GM12873 (cell line): ENCODE measurements at regions not wholly inside any gene's neighbourhood (a gene's known extent, or its start where the extent isn't known, plus 50 kb on each side); places are given as distances from the start of the nearest gene placed in this dataset.

Experiments used
- CTCF ChIP-seq: IDR thresholded peaks from 2 replicates; pipeline ENCODE4 v1.5.1; 2012; ENCODE audit warnings: low read depth, mild to moderate bottlenecking, moderate library complexity, low read length, control low read depth; ENCODE audit not compliant: insufficient read depth; ENCODE audit errors: missing control alignments

DNA sequence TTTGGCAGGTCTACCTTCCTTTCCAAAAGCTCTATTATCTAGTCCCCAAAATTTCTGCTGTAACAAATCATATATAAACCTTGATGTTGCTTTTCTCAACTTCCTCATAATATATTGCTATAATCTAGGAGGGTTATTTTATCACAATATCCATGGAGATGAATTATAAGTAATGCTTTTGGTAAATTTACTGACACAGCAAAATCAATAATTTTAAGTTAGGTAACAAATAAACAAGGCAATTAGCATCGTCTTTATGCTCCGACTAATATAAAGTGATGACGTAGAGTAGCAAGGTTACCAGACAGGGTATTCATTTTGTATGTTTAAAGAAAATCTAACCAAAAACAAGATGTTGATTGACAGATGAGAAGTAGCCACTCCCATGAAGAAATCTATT is 132.3 kb upstream of the ST8SIA4 start:
- TF ChIP-seq CTCF = no peak

GRCh38 chr5:101024299-101024698 is 121.2 kb upstream of the ST8SIA4 start:
- TF ChIP-seq CTCF = no peak

- no peak for TF ChIP-seq CTCF
Measured at GRCh38 chr5:101018299-101018698, 115.2 kb upstream of the ST8SIA4 start.

GRCh38 chr5:101012880-101013279 is 109.8 kb upstream of the ST8SIA4 start:
- TF ChIP-seq CTCF = no peak

DNA sequence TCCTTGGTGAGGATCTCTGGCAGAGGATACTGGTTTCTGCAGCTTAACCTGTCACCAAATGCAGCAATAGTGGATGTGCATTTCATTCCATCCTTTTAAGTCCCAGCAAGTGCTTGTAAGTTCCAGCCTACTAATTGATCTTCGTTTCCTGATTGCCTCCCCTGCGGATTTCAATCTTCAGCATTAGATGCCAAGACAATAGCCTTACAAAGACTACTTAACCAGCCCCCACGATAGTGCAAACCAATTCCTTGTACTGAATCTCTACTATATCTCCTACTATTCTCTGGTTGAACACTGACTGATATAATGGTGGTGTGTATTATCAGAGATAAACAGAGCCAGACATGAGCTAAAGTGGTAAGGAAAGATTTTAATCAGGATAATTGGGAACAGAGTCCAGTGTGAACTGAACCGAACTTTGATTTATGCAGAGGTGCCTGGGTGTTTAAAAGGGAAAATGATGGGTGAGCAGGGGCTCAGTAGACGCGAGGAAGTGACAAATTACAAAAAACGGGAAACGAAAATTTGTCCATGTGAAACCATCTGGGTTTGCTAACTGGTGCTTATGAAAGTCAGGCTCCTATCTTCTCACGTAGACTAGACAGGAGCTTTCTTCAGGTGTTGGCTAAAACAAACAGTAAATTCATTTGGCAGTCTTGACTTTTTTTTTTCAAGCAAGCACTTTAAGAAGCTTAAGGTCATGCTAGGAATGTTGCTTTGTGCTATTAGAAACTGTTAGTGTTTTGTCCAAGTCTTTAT is 106.9 kb upstream of the ST8SIA4 start:
- TF ChIP-seq CTCF = no peak

GRCh38 chr5:100992354-100992753 is 89.3 kb upstream of the ST8SIA4 start:
- no peak for TF ChIP-seq CTCF

GRCh38 chr5:100974082-100974481 is 71.0 kb upstream of the ST8SIA4 start:
- no peak for TF ChIP-seq CTCF
